GM13976 (cell line): ENCODE measurements at regions not wholly inside any gene's neighbourhood (a gene's known extent, or its start where the extent isn't known, plus 50 kb on each side); places are given as distances from the start of the nearest gene placed in this dataset.

Experiments used
- DNase-seq: peaks from one replicate; pipeline ENCODE4 v3.0.0; 2012; ENCODE audit warnings: low spot score
- CTCF ChIP-seq: IDR thresholded peaks from 2 replicates; pipeline ENCODE4 v1.5.1; 2012; ENCODE audit warnings: borderline replicate concordance, mild to moderate bottlenecking; ENCODE audit not compliant: insufficient read depth; ENCODE audit errors: extremely low read depth, missing control alignments, control extremely low read depth
- in situ Hi-C: fragments of 300-500 bp; cut with MboI; formaldehyde crosslinking; loops from one replicate; pipeline ENCODE4 v1.12.0; 2022; ENCODE audit warnings: low sequenced_read_pairs, mixed read lengths, inconsistent platforms; ENCODE audit not compliant: unreplicated experiment

- DNase-seq = no peak
- in situ Hi-C loops = no loop called here
- no peak for TF ChIP-seq CTCF
Measured at GRCh38 chr2:176976736-176977685, 235.6 kb upstream of the HNRNPA3 start.

- in situ Hi-C loops = no loop called here
- TF ChIP-seq CTCF = no peak
- DNase-seq = no peak
Measured at GRCh38 chr2:176978921-176979320, 233.7 kb upstream of the HNRNPA3 start.

- TF ChIP-seq CTCF = no peak
- in situ Hi-C loops = no loop called here
- no peak for DNase-seq
Measured at GRCh38 chr2:176979981-176980710, 232.4 kb upstream of the HNRNPA3 start.

- in situ Hi-C loops = no loop called here
- TF ChIP-seq CTCF = no peak
- DNase-seq = no peak
Measured at GRCh38 chr2:176984987-176985386, 227.6 kb upstream of the HNRNPA3 start.

- no peak for DNase-seq
- in situ Hi-C loops = no loop called here
- no peak for TF ChIP-seq CTCF
Measured at GRCh38 chr2:176985871-176986270, 226.7 kb upstream of the HNRNPA3 start.

- no peak for TF ChIP-seq CTCF
- in situ Hi-C loops = no loop called here
- no peak for DNase-seq
Measured at GRCh38 chr2:176986487-176986886, 226.1 kb upstream of the HNRNPA3 start.
